HepG2 (cell line): ENCODE measurements at regions not wholly inside any gene's neighbourhood (a gene's known extent, or its start where the extent isn't known, plus 50 kb on each side); places are given as distances from the start of the nearest gene placed in this dataset.

Experiments used
- ATAC-seq: fragments of 200-7000 bp; cut with Tn5 transposase; 3 replicates; pipeline ENCODE4 v1.9.1; 2020; ENCODE audit warnings: mild to moderate bottlenecking, moderate library complexity
- BruUV-seq: library from RNA; stranded (reverse); fragments of 400-500 nt; replicated peaks from 2 replicates; lab custom pipeline; 2021; lab: Mats Ljungman, UMichigan
- CTCF ChIA-PET: fragments of 300-600 bp; formaldehyde crosslinking; extraction: SDS; loops from one replicate; lab custom pipeline; 2021; ENCODE audit warnings: low total read pairs, inconsistent platforms, low intra/inter-chr PET ratio; lab: Yijun Ruan, JAX
- POLR2A ChIA-PET: fragments of 350-600 bp; sonication (Branson Sonifier 250); formaldehyde crosslinking; loops from one replicate; lab custom pipeline; 2020; ENCODE audit warnings: antibody characterized with exemption, inconsistent platforms; lab: Yijun Ruan, JAX
- DNase-seq: peaks from one replicate; pipeline ENCODE4 v3.0.0-alpha.2; 2015; ENCODE audit warnings: low spot score
- FAIRE-seq: peaks from 3 replicates; lab custom pipeline; 2011; peaks lifted over from hg19 to GRCh38; lab: Jason Lieb, UNC
- H2AFZ ChIP-seq: one replicate; pipeline ENCODE4 v1.6.1; 2011; ENCODE audit warnings: low read length, inconsistent platforms
- H3K27ac ChIP-seq: fragments of 300-600 bp; 3 replicates; pipeline ENCODE4 v1.8.0; 2011; ENCODE audit warnings: mixed run types, mild to moderate bottlenecking, mixed read lengths, low read length, inconsistent platforms; ENCODE audit not compliant: insufficient read depth; ENCODE audit errors: extremely low read length
- H3K27me3 ChIP-seq, 2 experiments: fragments of 200-600 bp in 1 of 2; 2 replicates in 1 of 2; 3 replicates in 1 of 2; pipeline versions ENCODE4 v1.6.0 to v1.8.0; 2011; ENCODE audit warnings: low read length in 2 of 2, mild to moderate bottlenecking in 2 of 2, moderate library complexity in 2 of 2, inconsistent platforms in 1 of 2; ENCODE audit not compliant: insufficient read depth in 2 of 2, control insufficient read depth in 1 of 2
- H3K36me3 ChIP-seq, 2 experiments: fragments of 200-600 bp in 1 of 2; replicated peaks in 1 of 2; 2 replicates in 1 of 2; 3 replicates in 1 of 2; pipeline versions ENCODE4 v1.5.1 to v1.8.0; 2011; ENCODE audit warnings: low read length in 2 of 2, inconsistent platforms in 1 of 2; ENCODE audit not compliant: insufficient read depth in 2 of 2, control insufficient read depth in 1 of 2
- H3K4me1 ChIP-seq: 2 replicates; pipeline ENCODE4 v1.5.1; 2012; ENCODE audit warnings: low read length, inconsistent platforms; ENCODE audit not compliant: insufficient read depth
- H3K4me2 ChIP-seq: 2 replicates; pipeline ENCODE4 v1.6.0; 2011; ENCODE audit warnings: low read depth, low read length, inconsistent platforms
- H3K4me3 ChIP-seq, 3 experiments: fragments of 200-600 bp in 1 of 3; sonication (generic), shearing (Covaris generic) in 1 of 3; replicated peaks in 1 of 3; 2 replicates each; pipeline ENCODE4 v1.5.1; 2011 to 2016; ENCODE audit warnings: low read length in 3 of 3, inconsistent platforms in 2 of 3, low read depth in 2 of 3, mild to moderate bottlenecking in 2 of 3, control low read depth in 1 of 3, mixed read lengths in 1 of 3; ENCODE audit not compliant: insufficient read depth in 1 of 3
- H3K79me2 ChIP-seq: one replicate; pipeline ENCODE4 v1.6.1; 2011; ENCODE audit warnings: low read length, inconsistent platforms; ENCODE audit not compliant: insufficient read depth
- H3K9ac ChIP-seq: 2 replicates; pipeline ENCODE4 v1.6.0; 2011; ENCODE audit warnings: mild to moderate bottlenecking, low read depth, low read length, inconsistent platforms; ENCODE audit not compliant: insufficient read depth
- H3K9me3 ChIP-seq: 2 replicates; pipeline ENCODE4 v1.5.1; 2012; ENCODE audit warnings: mild to moderate bottlenecking, low read length
- H4K20me1 ChIP-seq: 2 replicates; pipeline ENCODE4 v1.6.0; 2011; ENCODE audit warnings: inconsistent platforms, mild to moderate bottlenecking, low read length, moderate library complexity; ENCODE audit not compliant: insufficient read depth
- CREB1 ChIP-seq, 2 experiments: fragments of 450-650 bp in 1 of 2; IDR thresholded peaks; 2 replicates each; pipeline ENCODE4 v1.6.1; 2016 to 2017; ENCODE audit warnings: control low read depth in 1 of 2, mild to moderate bottlenecking in 1 of 2, missing compliant biosample characterization in 1 of 2, missing genetic modification characterization in 1 of 2
- ZNF382 ChIP-seq: sonication (generic); formaldehyde crosslinking; IDR thresholded peaks from 2 replicates; pipeline ENCODE4 v1.5.0; 2020; ENCODE audit warnings: missing genetic modification reagents, mild to moderate bottlenecking, borderline replicate concordance
- WGBS: methylation state at CpG from one replicate; pipeline ENCODE4 v1.1.6; 2017; ENCODE audit warnings: low lambda C conversion rate; 5-methylcytosine and 5-hydroxymethylcytosine counted together
- in situ Hi-C: cut with HindIII; loops from 2 replicates; pipeline ENCODE4 v1.10.0; 2017; ENCODE audit warnings: low pct_unique_long_range_greater_than_20kb; ENCODE audit not compliant: extremely low pct_ligation_motif_present
- intact Hi-C: fragments of 100-400 bp; cut with micrococcal nuclease; formaldehyde crosslinking; loops from one replicate; pipeline ENCODE4 v1.10.0; 2022; ENCODE audit not compliant: unreplicated experiment
- TF ChIP-seq, protein P1 (sequence below): sonication (generic); formaldehyde crosslinking; IDR thresholded peaks from 2 replicates; pipeline ENCODE4 v1.5.1; 2020; ENCODE audit warnings: missing genetic modification reagents, mild to moderate bottlenecking, borderline replicate concordance

DNA sequence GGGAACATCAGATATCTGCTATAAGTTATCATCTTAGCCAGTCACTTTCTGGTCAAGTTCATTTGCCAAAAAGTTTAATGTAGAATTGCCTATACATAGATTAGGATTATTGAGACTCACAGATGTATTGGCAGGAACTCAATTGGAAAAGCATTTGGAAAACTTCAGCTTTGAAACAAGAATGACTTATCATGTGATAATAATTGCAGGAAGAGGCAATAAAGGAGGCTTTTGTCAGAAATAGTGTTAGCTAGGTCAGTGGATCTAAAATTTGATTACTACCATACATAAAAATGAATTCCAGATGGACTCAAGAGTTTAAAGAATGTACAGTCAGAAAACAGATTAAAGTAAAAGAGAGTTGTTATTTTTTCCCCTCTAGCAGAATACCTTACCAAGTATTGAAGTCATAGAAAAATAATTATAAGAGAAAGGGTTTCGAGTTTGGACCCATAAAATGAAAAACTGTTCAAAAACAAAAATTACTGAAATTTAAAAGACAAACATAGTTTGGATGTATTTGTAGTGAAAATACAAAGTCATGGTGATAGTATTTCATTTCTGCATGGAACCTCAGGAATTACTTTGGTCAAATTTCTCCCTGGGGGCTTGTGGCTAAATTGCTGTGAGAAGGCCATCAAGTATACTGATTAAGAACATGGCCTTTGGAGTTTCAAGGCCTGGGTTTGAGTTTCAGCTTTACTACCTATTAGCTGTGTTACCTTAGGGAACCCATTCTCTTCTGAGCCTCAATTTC is 159.9 kb downstream of the TMEM38B start:
- Histone ChIP-seq H3K4me1 (no peaks in the 10 kb centered on the region), H3K9ac (no peak overlapping the region), H3K4me3 (no peak overlapping the region), H3K79me2 (no peaks in the 10 kb centered on the region), H4K20me1 (no peaks in the 10 kb centered on the region; the same call in 1 of the 2 replicates), H2AFZ (no peak overlapping the region), H3K36me3 (no peaks in the 10 kb centered on the region), H3K27ac (no peak overlapping the region), H3K9me3 (no peaks in the 10 kb centered on the region), H3K27me3 (no peaks in the 10 kb centered on the region; a peak in 1 of 5 replicates), H3K4me2 (no peak overlapping the region)
- intact Hi-C loops, result no loop called here
- ChIA-PET CTCF (no interaction called here), POLR2A (no interaction called here)
- DNase-seq (no peak), FAIRE-seq (no peak), ATAC-seq (no peak)
- WGBS, result 0% methylated on average over 1 of the region's 1 CpG
- BruUV-seq, result no TSS peak
- TF ChIP-seq, protein P1, sequence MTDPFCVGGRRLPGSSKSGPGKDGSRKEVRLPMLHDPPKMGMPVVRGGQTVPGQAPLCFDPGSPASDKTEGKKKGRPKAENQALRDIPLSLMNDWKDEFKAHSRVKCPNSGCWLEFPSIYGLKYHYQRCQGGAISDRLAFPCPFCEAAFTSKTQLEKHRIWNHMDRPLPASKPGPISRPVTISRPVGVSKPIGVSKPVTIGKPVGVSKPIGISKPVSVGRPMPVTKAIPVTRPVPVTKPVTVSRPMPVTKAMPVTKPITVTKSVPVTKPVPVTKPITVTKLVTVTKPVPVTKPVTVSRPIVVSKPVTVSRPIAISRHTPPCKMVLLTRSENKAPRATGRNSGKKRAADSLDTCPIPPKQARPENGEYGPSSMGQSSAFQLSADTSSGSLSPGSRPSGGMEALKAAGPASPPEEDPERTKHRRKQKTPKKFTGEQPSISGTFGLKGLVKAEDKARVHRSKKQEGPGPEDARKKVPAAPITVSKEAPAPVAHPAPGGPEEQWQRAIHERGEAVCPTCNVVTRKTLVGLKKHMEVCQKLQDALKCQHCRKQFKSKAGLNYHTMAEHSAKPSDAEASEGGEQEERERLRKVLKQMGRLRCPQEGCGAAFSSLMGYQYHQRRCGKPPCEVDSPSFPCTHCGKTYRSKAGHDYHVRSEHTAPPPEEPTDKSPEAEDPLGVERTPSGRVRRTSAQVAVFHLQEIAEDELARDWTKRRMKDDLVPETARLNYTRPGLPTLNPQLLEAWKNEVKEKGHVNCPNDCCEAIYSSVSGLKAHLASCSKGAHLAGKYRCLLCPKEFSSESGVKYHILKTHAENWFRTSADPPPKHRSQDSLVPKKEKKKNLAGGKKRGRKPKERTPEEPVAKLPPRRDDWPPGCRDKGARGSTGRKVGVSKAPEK (CRISPR knock-in tag), result no peak
- in situ Hi-C loops, result no loop called here

DNA sequence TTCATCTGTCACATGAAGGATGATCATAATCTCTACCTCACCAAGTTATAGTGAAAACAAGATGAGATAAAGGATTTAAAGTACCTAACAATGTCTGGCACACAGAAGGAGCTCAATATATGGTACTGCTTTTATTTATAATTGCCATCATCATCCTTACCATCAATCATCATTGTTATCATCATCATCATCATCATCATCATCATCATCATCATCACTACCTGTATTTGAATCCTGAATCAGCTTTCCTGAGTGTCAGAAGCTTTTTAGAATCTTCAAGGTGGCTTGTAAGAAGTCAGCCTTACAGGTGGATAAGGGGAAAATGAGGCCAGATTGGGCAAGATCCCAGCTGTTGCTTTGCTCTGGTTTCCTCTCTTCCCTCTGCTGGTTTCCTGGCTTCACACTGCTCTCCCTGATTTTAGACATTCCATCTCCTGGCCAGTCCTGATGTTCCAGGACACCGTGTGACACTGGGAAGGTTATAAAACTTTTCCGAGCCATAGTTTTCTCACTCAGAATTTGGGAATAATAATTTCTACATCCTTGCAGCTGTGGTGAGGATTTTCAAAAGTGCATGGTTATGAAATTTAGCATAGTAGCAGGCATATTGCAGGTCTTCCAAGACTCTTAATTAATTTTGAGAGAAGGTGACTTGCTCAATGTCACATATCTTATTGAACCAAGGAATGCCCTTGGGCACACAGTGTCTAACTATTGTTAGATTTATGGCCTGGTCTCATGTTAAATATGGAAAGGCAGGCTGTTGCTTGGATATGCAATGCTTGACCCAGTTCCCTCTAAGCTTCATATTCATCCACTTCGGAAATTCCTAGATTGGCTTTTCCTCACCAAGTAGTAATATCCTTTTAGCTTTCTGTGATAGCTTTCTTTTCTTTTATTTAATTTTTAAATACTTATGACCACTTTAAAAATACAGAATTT is 160.7 kb downstream of the TMEM38B start:
- H3K4me3 ChIP-seq, result no peak overlapping the region
- H3K79me2 ChIP-seq, result no peaks in the 10 kb centered on the region
- H3K27ac ChIP-seq, result no peak overlapping the region
- ChIA-PET CTCF (no interaction called here), POLR2A (no interaction called here)
- no TSS peak for BruUV-seq
- no peaks in the 10 kb centered on the region; a peak in 1 of 5 replicates for H3K27me3 ChIP-seq
- H3K9ac ChIP-seq, result no peak overlapping the region
- H3K4me1 ChIP-seq, result no peaks in the 10 kb centered on the region
- no peaks in the 10 kb centered on the region; the same call in 1 of the 2 replicates for H4K20me1 ChIP-seq
- intact Hi-C loops, result no loop called here
- no peak for FAIRE-seq
- no peak for ATAC-seq
- H3K36me3 ChIP-seq, result no peaks in the 10 kb centered on the region
- H2AFZ ChIP-seq, result no peak overlapping the region
- TF ChIP-seq CREB1 (IDR thresholded peaks at IDR 0.05), result peak; percentile 87
- TF ChIP-seq CREB1 (CRISPR knock-in tag; IDR thresholded peaks at IDR 0.05), result no peak
- no peak for TF ChIP-seq ZNF382
- no peak for DNase-seq
- no peaks in the 10 kb centered on the region for H3K9me3 ChIP-seq
- H3K4me2 ChIP-seq, result no peak overlapping the region
- 18% methylated on average over 3 of the region's 3 CpGs for WGBS
- in situ Hi-C loops, result no loop called here
